GM18520 (cell line): ENCODE measurements at regions not wholly inside any gene's neighbourhood (a gene's known extent, or its start where the extent isn't known, plus 50 kb on each side); places are given as distances from the start of the nearest gene placed in this dataset.
"Not testable (repeated sequence)": the region's sequence is repeated elsewhere in the genome, so short reads cannot be mapped to it uniquely, and the experiment has no call there.

ENCODE experiments used
- ATAC-seq: cut with Tn5 transposase; IDR thresholded peaks from one replicate; pipeline ENCODE4 v1.9.1; 2021; ENCODE audit not compliant: unreplicated experiment

GRCh38 chr2:16032282-16033031, 92.1 kb downstream of the MYCN start:
- no peak for ATAC-seq

GRCh38 chr2:16031848-16032159, 91.5 kb downstream of the MYCN start:
- no peak for ATAC-seq

GRCh38 chr2:16031058-16031847, 90.9 kb downstream of the MYCN start:
- no peak for ATAC-seq

- ATAC-seq = no peak
These were observed 90.1 kb downstream of the MYCN start for GRCh38 chr2:16030206-16031057.

GRCh38 chr2:16028644-16029043, 88.3 kb downstream of the MYCN start:
- no peak for ATAC-seq

GRCh38 chr2:16026816-16027501, 86.6 kb downstream of the MYCN start:
- no peak for ATAC-seq

- no peak for ATAC-seq
These were observed 85.7 kb downstream of the MYCN start for GRCh38 chr2:16025876-16026640.

- no peak for ATAC-seq
These were observed 85.0 kb downstream of the MYCN start for GRCh38 chr2:16025211-16025875.

- ATAC-seq = not testable (repeated sequence)
These were observed 84.3 kb downstream of the MYCN start for GRCh38 chr2:16024628-16025027.

GRCh38 chr2:16023506-16024360, 83.4 kb downstream of the MYCN start:
- no peak for ATAC-seq

GRCh38 chr2:16022548-16023240, 82.3 kb downstream of the MYCN start:
- no peak for ATAC-seq

GRCh38 chr2:16021611-16022363, 81.4 kb downstream of the MYCN start:
- no peak for ATAC-seq

- no peak for ATAC-seq
These were observed 80.1 kb downstream of the MYCN start for GRCh38 chr2:16020389-16021008.

GRCh38 chr2:16019617-16020351, 79.4 kb downstream of the MYCN start:
- no peak for ATAC-seq

GRCh38 chr2:16019060-16019480, 78.7 kb downstream of the MYCN start:
- ATAC-seq = no peak

GRCh38 chr2:16018277-16019059, 78.1 kb downstream of the MYCN start:
- ATAC-seq = no peak
